HG03196 (cell line): ENCODE measurements at regions not wholly inside any gene's neighbourhood (a gene's known extent, or its start where the extent isn't known, plus 50 kb on each side); places are given as distances from the start of the nearest gene placed in this dataset.
"Not testable (repeated sequence)": the region's sequence is repeated elsewhere in the genome, so short reads cannot be mapped to it uniquely, and the experiment has no call there.

Source experiments
- ATAC-seq: cut with Tn5 transposase; IDR thresholded peaks from one replicate; pipeline ENCODE4 v1.9.1; 2021; ENCODE audit not compliant: unreplicated experiment

DNA sequence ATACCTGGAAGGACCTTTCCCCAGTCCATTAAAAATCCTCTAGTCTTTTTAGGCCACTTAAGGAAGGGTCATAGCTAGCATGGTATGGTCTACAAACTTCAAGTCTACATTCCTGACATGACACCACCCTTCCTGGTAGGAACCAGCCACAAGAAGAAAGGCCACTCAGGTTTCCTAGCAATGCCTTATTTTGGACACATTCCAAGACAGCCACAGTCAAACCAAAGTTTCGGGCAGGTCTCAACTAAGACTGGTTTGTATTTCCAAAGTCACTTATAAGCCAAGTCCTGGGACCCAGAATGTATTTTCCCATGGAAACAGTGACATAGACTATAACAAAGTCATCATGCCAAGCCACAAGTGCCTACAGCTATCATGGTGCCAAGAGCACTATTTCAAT lies 50.6 kb upstream of the SLC44A3 start:
- no peak for ATAC-seq

DNA sequence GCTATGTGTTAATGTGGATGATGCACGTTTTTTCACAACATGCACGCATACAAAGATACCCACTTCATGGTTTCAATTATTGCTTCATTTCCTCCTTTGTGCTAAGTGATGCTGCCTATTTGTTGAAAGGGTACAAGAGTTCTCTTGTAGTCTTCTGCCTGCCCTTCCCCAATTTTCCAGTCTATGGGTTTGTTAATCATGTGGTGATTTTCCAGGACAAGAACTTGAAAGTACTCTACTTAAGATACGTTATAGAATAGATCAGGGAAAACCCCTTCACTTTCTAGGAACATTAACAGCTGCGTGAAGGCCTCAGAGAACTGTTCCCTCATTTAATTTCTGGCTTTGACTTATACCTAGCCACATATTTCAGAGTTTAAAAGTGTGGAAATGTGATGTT lies 52.1 kb upstream of the SLC44A3 start:
- ATAC-seq, result no peak

DNA sequence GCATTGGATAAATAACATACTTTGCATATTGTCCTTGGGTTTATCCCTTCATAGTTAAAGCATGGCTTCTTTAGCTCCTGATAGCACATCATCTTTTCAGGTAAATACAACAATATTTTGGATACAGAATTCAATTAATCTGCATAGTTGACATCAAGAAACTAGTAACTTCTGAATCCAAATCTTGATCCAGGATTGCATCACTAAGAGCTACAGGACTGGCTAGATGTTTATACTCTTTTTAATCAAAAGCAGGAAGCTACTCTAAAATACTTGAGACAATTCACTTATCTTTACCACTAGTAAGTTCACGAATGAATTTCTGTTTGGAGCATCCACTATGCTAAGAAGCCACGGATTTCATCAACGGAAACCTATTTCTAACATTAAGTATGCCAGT lies 54.2 kb upstream of the SLC44A3 start:
- no peak for ATAC-seq

DNA sequence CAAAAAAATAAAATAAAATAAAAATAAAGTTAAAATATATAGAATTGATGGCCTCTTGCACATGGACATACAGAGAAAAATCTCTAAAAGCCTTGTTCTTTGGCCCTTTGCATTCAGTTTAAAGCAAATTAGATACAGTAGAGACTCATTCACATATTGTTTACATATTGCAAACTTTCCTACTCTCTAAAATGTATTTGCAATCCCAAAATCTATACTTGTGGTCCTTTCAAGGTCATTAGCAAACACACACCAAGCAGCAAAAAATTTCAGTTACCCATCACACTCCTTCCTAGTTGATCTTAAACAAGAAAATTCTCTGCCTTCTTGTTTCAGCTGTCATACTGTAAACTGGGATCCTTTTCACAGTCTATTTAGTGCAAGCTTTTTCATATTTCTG lies 61.0 kb upstream of the SLC44A3 start:
- ATAC-seq, result no peak

DNA sequence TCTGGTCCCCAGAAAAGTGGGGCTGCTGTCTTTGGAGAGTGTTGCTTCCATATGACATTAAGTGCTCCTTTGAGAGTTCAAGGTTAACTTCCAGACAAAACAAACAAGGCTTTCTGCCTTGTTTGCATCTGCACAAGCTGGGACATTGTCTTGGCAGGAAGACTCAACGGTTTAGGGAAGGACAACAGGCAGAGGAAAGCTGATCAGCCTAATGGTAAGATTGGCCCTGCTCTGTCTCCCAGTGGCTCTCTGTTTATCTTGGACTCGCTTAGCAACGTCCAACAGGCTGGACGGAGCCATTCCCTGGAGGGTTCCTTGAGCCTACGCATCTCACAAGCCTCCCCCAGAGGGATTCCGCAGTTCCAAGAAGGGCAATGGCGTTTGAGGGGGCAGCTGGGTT lies 62.2 kb upstream of the SLC44A3 start:
- ATAC-seq, result no peak

DNA sequence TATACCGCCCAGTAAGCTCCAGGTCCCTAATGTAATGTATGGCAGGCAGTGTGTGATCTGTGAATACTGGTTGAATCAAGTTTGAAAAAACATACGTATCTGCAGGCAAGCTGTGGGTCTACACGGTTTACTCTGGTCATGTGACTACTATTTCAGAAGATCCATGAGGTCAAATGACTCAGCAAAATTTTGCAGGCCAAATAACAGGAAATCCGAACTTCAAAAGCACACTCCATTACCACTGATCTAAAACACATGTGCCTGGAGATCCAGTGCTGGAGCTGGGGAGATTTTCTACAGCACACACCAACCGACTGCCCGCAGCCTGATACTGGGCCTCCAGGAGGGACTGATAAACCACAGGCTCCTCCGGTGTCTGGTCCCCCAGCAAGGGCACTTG lies 64.5 kb upstream of the SLC44A3 start:
- ATAC-seq, result no peak

DNA sequence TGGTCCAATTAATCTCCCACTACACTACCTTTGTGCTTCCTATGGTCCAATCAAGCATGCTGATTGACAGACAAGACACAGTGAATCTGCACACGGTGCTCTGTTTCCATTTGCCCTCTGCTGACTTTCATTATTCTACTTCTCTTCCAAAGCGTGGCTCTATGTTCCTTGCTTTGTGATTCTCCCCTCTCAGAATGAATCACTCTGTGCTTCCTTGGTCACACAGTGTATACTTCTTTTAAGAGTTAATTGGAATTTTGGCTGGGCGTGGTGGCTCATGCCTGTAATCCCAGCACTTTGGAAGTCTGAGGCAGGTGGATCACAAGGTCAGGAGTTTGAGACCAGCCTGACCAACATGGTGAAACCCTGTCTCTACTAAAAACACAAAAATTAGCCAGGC lies 65.1 kb upstream of the SLC44A3 start:
- ATAC-seq, result not testable (repeated sequence)

DNA sequence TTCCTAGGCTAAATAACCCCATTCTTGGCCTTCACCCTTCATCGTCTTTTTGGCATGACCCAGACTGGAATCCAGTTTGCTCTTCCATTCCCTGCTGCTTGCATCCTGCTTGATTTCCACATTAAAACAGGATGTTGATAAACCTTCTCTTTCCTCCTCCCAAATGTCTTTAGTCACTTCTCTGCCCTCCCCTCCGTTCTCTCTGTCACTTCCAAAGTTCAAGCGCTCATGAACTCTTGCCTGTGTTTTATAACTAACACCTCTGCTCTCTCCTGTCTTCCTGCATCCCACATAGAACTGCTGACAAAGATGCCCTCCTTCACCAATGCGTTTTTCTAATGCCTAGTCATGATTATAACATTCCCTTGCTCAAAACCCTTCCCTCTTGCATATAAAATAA lies 65.6 kb upstream of the SLC44A3 start:
- no peak for ATAC-seq

DNA sequence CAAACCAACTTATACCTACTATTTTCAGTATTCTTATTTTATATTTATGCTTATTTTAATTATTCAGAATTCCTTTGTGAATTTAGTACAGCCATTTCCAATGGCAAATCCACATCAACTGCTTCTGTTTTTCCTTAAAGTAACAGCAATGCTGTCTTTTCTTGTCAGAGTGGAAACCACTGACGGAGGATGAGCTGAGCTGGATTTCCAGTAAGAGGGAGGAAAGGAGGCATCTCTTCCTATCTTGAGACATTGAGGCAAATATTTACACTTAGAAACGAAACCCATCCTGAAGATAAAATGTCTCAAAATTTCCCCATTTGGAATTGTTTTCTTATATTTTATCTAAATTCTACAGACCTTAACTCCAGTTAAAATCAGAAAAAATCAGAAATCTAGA lies 66.1 kb upstream of the SLC44A3 start:
- no peak for ATAC-seq

DNA sequence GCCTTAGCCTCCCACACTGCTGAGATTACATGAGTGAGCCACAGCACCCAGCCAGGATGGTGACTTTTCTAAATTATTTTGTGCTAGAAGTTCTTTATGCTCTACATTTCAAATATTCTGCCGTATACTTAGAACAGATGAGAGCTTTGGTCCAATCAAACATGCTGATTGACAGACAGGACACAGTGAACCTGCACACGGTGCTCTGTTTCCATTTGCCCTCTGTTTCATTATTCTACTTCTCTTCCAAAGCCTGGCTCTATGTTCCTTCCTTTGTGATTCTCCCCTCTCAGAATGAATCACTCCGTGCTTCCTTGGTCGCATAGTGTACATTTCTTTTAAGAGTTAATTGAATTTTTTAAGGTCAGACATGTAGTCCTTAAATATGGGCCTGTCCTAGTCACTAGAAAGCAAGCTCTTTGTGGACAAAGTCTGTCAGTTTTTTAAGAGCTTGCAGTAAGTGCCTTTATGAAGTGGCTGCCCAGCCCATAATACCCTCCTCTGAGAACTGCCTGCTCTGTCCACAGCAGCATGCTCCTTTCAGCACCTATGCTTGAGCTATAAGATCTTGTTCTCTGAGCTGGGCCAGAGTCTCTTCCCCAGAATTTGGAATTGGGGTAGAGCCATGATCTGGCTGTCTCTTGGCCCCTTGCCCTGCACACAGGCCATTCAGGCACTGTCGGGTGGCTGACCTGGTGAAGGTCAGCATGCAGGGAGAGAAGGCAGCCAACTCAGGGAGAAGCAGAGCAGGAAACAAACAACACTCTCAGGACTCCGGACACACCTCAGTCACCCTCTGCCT lies 66.8 kb upstream of the SLC44A3 start:
- ATAC-seq, result no peak

DNA sequence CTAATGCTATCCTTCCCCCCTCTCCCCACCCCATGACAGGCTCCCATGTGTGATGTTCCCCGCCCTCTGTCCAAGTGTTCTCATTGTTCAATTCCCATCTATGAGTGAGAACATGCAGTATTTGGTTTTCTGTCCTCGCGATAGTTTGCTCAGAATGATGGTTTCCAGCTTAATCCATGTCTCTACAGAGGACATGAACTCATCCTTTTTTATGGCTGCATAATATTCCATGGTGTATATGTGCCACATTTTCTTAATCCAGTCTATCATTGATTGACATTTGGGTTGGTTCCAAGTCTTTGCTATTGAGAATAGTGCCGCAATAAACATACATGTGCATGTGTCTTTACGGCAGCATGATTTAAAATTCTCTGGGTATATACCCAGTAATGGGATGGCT lies 68.7 kb upstream of the SLC44A3 start:
- ATAC-seq, result not testable (repeated sequence)

DNA sequence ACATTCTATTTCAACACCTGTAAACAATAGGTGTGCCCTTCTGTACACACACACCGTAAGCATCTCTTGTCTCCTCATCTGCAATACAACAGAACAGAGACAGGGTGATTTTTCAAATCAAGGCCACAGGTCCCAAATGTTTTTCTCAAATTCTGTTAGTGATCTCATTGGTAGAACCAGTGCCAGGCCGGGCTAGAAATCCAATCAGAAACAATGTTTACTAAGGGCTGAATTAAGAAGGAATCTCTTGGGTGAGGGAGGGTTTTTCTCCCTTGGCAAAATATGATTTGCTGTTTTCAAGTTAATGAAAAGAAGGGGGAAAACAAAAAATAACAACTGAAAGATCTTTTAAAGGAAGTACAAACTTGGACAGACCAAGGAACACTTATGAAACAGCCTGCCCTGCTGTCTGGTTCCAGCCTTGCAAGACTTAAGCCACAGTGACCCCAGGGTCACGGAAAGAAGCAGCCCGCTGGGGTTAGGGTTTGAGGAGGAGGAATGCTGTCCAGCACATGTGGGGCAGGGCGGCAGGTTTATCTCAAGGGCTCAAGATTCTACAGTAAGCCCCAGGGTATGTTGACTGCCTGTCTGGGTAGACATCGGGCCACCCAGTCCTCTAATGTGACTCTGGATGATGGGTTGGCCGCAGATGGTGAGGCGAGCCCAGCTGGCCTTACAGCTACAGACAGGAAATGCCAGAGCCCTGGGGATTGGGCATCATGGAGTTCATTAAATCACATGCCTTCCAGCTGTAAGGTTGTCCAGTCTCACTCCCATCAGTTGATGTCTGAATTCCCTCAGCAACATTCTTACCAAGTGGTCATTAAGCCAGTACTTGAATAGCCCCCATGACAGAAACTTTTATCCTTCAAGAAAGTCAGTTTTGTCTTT lies 73.3 kb upstream of the SLC44A3 start:
- ATAC-seq, result no peak

DNA sequence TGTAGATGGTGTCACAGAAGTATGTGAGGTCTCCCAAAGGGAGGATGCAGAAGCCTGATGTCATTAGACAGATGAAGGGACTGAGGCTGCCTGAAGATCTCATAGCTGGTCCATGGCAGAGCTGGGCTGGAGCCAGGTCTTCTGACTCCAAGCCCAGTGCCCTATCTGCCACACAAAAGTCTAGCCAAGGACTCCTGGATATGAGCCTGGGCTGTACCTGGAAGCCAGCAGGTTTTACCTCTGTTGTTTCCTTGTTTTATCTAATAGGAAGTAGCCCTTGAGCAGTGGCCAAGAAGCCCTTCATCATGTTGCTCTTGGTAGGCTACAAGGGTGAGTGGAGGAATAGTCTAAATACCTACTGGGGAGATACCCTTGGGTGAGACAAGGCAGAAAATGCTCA lies 74.4 kb upstream of the SLC44A3 start:
- ATAC-seq, result no peak

DNA sequence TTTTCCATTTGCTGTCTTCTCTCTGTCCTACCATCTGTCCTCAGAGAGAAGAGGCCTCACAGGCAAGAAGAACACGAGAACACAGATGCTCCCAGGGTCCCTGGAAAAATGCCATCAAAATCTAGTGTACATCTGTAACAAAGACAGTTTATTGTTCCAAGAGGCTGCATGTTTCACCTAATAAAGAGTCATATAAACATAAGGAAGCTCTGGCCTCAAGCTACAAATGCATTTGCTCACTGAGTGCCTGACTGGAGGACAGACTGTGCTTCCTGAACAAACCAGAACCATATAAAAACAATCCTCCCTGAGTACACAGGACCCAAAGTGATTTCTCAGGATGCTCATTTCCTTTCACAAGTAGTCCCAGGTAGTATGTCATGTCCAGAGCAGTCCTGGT lies 76.3 kb upstream of the SLC44A3 start:
- no peak for ATAC-seq

DNA sequence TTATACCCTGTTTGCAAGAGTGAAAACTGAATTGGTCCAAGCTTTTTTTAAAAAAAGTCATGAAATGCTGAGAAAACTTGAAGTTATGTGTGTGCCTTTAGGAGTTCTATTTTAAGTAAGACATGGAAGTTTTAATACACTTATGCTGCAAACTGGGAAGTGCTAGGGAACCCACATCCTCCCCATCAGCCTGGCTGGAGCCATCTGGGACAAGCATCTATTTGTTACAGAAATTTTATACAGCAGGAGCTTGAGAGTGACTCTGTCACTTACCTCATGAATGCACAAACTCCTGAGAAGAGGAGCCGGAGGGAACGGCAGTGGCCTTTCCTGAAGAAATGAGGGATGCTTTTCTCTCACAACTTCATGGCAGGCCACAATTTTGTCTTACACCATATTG lies 78.2 kb upstream of the SLC44A3 start:
- no peak for ATAC-seq

DNA sequence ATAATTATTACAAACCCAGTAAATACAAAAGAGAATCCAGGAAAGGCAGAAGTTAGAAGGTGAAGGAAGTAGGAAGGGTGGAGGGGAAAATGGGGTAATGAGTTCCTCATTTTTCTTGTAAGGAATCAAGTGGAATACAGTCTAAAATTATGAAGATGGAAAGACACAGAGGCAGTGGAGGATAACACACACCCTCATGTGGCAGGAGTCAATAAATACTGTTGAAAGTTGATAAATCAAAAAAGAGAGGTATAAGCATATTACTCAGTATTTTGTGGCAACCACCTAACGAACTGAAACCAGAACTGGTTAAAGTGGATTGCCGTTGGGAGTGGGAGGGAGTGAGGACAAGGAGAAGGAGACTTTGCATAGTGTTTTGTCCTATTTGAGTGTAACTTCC lies 78.6 kb upstream of the SLC44A3 start:
- ATAC-seq, result no peak

DNA sequence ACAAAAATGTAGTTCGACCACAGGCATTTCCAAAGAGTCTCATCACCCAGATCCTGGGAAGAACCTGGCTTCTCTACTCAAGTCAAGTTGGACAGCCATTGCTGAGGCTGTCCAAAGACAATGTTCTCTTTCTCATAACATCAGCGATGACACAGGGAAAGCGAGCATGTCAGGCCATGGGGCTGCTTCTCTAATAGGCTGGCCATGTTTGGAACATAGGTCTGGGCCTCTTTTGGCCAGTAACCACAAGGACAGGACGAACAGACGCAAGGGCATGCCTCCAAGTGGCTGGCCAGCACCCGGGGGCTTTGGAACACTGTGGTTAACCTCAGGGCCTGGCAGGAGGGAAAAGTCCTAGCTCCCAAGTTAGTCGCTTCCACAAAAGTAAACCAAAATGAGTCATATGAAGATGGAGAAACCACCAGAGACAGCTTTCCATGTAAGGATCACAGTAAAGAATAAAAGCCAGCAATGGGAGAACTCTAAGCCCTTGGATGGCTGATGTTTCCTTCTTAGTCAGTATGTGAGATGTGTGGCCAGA lies 80.6 kb upstream of the SLC44A3 start:
- no peak for ATAC-seq

DNA sequence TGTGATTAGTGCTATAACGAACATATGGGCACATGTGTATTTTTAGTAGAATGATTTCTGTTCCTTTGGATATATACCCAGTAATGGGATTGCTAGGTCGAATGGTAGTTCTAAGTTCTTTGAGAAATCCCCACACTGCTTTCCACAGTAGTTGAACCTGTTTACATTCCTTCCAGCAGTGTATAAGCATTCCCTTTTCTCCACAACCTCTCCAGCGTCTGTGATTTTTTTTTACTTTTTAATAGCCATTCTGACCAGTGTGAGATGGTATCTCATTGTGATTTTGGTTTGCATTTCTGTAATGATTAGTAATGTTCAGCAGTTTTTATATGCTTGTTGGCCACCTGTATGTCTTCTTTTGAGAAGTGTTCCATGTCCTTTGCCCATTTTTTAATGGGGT lies 81.8 kb upstream of the SLC44A3 start:
- ATAC-seq, result no peak

DNA sequence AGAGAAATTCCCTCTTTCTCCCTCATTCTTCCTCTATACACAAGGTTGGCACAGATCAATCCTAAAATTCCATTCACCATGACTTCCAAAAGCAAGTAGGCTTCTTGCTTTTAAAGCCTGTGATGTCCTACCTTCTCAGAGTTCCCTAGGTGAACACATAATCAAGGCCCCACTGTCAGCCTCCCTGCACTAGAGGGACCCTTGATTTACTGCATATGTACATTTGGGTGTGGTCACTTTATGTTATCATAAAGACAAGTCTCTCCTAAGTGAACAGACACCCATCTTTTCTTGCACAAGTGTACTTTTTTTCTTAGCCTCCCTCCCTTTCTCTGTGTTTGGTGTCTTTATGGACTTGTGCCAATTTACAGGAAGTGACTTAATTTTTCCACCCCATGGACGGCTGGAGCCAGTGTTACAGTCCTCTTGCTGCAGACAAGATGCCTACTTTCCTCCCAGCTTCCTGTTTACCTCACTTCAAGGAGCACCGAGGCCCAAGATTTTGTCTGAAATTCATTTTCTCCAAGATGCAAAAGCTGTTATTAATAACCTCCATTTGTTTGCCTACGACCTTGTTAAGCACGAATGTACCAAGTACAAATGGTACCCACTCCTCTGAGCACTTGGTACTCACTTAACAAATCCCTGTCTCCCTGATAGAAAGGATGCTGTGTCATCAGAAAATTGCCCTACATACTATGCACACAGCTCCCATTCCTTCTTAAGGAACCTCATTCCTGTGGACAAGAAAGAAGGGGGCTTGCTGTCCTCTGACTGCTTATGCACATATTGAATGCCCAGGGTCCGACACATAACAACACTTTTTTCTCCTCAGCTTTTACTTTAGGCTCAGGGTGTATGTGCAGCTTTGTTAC lies 82.8 kb upstream of the SLC44A3 start:
- no peak for ATAC-seq

DNA sequence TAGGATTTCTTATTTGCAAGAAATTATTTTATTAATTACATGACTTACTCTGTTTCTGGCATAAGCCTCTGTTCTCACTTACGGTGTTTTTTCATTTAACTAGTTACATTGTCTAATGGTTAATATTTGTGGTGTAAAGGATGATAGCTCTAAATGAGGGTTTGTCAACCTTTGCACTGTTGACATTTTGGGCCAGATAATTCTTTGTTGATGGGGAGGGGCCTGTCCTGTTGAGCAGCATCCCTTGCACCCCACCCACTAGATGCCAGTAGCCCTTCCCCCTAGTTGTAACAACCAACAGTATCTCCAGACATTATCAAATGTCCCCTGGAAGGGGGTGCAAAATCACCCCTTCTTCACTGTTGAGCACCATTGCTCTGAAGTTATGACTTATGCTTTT lies 83.6 kb upstream of the SLC44A3 start:
- no peak for ATAC-seq

DNA sequence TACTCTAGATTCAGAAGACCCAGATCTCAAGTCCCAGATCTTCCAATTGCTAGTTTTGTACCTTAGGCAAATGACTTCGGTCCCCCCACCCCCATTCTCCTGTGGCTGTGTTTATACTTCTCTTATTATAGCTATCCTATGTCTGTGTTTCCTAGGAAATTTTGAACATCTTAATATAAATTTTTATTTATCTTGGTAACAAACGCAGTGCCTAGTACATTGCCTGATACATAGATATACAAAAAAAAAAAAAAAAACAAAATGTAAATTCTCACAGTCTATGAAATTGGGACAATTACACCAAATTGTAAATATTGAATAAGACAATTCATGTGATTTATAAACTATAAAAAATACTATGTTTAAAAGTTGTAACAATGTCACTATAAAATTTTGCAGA lies 84.1 kb upstream of the SLC44A3 start:
- no peak for ATAC-seq
